22Rv1 (cell line): ENCODE measurements at regions not wholly inside any gene's neighbourhood (a gene's known extent, or its start where the extent isn't known, plus 50 kb on each side); places are given as distances from the start of the nearest gene placed in this dataset.

Experiments
- H3K27ac ChIP-seq: fragments of 450-650 bp; 2 replicates; pipeline ENCODE4 v1.5.1; 2017
- ZFX ChIP-seq: fragments of 450-650 bp; IDR thresholded peaks from 2 replicates; pipeline ENCODE4 v1.6.1; 2017; ENCODE audit warnings: antibody characterized with exemption, borderline replicate concordance
- TF ChIP-seq, protein P1 (sequence below): fragments of 450-650 bp; IDR thresholded peaks from 2 replicates; pipeline ENCODE4 v1.5.1; 2017; ENCODE audit warnings: mild to moderate bottlenecking

DNA sequence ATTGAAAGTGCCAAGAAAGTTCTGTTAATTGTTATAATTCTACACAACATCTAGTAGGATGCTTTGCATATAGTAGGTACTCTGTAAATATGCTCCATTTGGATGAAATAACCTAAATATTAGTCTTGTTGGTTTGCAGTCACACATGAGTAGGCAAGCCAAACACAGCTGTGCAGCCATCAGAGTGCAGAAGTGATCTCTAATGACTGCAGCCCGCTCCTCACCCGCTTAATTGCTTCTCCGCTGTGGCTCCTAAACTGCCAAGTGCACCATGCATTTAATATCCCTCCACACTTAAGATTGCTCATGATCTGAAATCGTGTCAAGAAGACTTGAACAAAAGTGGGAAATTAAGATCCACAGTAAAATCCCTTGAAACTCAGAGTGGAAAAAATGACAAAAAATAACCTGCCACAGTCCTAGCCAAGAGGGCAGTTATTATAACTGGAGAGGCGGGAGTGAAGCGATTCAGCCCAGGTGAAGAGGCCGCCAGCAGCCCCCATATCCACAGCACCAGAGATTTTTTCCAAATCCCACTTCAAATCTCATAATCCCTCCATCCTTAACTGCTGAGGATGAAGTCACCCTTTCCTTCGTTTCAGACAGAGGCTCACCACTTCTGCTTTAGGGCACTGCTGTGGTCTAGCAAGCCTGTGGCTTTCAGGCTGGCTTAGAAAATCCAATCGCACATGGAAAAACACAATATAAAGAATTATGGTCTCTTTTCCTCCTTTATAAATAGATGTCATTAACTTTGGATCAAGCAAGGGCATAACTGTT is 69.5 kb downstream of the TMEM30B start:
- no peak overlapping the region for H3K27ac ChIP-seq
- TF ChIP-seq ZFX, result no peak
- TF ChIP-seq, protein P1, sequence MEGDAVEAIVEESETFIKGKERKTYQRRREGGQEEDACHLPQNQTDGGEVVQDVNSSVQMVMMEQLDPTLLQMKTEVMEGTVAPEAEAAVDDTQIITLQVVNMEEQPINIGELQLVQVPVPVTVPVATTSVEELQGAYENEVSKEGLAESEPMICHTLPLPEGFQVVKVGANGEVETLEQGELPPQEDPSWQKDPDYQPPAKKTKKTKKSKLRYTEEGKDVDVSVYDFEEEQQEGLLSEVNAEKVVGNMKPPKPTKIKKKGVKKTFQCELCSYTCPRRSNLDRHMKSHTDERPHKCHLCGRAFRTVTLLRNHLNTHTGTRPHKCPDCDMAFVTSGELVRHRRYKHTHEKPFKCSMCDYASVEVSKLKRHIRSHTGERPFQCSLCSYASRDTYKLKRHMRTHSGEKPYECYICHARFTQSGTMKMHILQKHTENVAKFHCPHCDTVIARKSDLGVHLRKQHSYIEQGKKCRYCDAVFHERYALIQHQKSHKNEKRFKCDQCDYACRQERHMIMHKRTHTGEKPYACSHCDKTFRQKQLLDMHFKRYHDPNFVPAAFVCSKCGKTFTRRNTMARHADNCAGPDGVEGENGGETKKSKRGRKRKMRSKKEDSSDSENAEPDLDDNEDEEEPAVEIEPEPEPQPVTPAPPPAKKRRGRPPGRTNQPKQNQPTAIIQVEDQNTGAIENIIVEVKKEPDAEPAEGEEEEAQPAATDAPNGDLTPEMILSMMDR, result no peak

DNA sequence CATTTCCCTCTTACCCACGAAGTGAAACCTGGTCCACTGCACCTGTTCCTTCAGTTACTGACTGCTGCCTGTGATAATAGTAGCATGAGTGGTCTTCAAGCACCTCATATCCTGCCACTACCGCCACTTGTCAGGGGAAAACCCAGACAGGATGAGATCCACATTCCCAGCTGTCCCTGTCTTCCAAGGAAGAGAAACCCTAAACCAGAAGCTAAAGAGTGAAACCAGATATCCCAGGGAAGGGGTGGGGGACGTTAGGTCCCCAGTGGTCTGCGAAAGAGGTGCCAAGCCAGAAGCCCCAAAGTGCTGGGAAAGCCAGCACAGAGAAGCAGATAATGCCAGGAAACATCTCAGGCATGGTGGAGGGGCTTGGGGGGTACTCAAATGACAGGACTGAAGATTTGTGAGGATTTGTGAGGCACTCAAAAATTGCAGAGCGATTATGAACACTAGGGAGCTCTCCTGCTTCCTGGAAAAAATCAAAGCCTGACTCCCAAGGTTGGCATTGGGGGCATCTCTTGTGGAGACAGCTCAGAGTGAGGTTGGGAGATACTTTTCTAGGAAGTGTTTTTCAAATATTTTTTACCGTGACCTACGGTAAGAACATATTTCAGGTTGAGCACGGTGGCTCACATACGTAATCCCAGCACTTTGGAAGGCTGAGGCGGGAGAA is 77.9 kb downstream of the TMEM30B start:
- TF ChIP-seq ZFX, result no peak
- TF ChIP-seq, protein P1, result no peak
- no peak overlapping the region for H3K27ac ChIP-seq

DNA sequence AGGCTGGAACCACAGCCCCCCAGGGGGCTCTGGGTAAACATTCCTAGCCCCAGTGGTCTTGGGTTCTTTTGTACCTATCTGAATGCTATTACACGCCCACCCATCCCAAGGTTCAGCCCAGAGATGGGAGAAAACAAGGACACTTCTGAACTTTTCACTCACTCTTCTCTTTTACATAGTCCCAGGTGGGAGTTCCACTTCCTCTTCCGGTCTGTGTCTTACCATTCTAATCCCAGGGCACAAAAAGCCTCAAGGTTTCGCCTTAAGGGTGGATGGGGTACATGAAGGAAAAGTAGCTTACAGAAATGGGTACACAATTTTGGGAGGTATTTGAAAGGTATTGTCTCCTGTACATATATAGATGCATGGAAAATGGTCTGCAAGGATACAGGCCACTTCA is 79.0 kb downstream of the TMEM30B start:
- H3K27ac ChIP-seq, result no peak overlapping the region
- TF ChIP-seq, protein P1, result no peak
- TF ChIP-seq ZFX, result no peak

DNA sequence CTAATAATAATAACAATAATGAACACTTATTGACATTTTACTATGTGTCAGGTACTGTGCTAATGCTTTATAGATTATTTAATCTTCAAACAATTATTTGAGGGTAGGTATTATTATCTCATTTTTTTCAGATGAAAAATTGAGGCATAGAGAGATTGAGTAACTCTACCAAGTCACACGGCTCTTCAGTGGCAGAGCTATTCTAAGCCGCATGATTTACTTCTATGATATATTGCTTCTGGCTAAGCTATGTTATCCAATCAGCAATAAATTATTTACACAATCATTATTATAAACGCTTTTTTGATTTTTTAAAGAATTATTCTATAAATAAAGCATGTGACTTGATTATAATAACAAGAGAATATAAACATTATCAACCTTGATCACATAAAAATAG is 80.0 kb downstream of the TMEM30B start:
- TF ChIP-seq, protein P1, result no peak
- TF ChIP-seq ZFX, result no peak
- H3K27ac ChIP-seq, result no peak overlapping the region

DNA sequence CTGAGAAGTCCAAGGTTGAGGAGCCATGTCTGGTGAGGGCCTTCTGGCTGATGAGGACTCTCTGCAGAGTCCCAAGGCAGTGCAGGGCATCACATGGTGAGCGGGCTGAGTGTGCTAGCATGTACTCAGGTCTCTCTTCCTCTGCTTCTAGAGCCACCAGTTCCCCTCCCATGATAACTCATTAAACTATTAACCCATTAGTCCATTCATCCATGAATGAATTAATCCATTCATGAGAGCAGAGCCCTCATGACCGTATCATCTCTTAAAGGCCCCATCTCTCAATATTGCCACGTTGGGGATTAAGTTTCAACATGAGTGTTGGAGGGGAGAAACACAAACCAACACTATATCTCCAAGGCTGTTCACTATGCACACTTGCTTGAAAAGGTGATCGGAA is 83.7 kb downstream of the TMEM30B start:
- TF ChIP-seq ZFX, result no peak
- TF ChIP-seq, protein P1, result no peak

DNA sequence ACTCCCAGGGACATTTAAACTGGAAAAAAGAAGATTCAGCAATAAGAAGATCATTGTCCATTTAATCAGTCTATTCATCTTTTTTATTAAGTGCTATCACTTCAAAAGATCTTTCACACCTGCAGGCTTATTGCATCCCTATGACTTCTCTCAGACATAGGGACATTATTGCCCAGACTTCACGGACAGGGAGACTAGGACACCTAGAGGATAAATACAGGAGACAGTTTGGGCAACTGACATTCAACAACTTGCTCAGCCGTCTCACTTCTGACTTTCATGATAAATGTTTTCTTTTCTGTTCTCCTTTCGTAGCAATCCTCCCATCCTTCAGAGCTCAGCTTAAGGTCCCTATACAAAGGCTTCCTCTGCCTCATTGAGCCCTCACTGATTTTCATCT is 84.3 kb downstream of the TMEM30B start:
- TF ChIP-seq, protein P1, result no peak
- TF ChIP-seq ZFX, result no peak
- no peak overlapping the region for H3K27ac ChIP-seq

More for the DNA sequence above, 83.7 kb downstream of the TMEM30B start:
- no peak overlapping the region for H3K27ac ChIP-seq

DNA sequence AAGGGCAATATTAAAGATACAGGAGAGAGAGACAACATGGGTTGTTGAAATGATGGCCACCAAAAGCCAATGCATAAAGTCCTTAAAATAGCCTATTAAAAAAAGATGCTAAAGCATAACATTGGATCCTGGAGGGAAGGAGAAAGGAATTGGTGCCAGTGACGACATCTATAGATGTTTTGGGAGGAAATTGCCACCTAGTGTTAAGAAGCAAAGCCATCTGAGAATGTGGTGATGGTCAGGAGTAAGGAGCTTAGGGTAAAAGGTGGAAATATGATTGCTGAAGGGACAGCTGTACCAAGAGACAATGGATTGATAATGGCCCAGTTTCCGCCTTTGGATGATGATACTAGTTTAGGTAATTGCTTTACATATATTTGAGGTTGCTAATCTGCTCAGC is 85.1 kb downstream of the TMEM30B start:
- no peak overlapping the region for H3K27ac ChIP-seq
- TF ChIP-seq, protein P1, result no peak
- no peak for TF ChIP-seq ZFX
